Esophagus squamous epithelium (tissue), 5 donors: ENCODE measurements at regions not wholly inside any gene's neighbourhood (a gene's known extent, or its start where the extent isn't known, plus 50 kb on each side); places are given as distances from the start of the nearest gene placed in this dataset.

Experiments used
- DNase-seq: peaks from one replicate; lab custom pipeline; 2025; lab: John Stamatoyannopoulos, UW
- H3K27ac ChIP-seq, 4 donors: fragments of 200-600 bp; sonication (generic); one replicate each; pipeline ENCODE4 v1.5.1; 2016 to 2019; ENCODE audit warnings: mild to moderate bottlenecking in 1 of 4
- H3K27me3 ChIP-seq, 4 donors: fragments of 200-600 bp; sonication (generic); 1 replicate in 3 of 4; 2 replicates in 1 of 4; pipeline versions ENCODE4 v1.5.1 to v1.6.0; 2017 to 2021; ENCODE audit warnings: antibody characterized with exemption in 1 of 4
- H3K36me3 ChIP-seq, 3 donors: fragments of 200-600 bp; sonication (generic); one replicate each; pipeline ENCODE4 v1.5.1; 2016 to 2019
- H3K4me1 ChIP-seq, 3 donors: fragments of 200-600 bp; sonication (generic); one replicate each; pipeline ENCODE4 v1.5.1; 2017 to 2019
- H3K4me3 ChIP-seq, 4 donors: fragments of 200-600 bp; sonication (generic); 1 replicate in 3 of 4; 2 replicates in 1 of 4; pipeline ENCODE4 v1.5.1; 2016 to 2019; ENCODE audit warnings: mild to moderate bottlenecking in 2 of 4, moderate library complexity in 1 of 4
- H3K9me3 ChIP-seq, 3 donors: fragments of 200-600 bp; sonication (generic); one replicate each; pipeline ENCODE4 v1.5.1; 2016 to 2019
- CTCF ChIP-seq, 6 experiments: fragments of 450-650 bp in 4 of 6; fragments of 200-600 bp in 2 of 6; sonication (generic) in 2 of 6; IDR thresholded peaks; one replicate each; pipeline ENCODE4 v1.5.1; 2016 to 2019; ENCODE audit warnings: antibody characterized with exemption in 6 of 6, mild to moderate bottlenecking in 4 of 6, moderate library complexity in 4 of 6
- POLR2A ChIP-seq, 4 donors: fragments of 450-650 bp; IDR thresholded peaks; one replicate each; pipeline ENCODE4 v1.6.1; 2017; ENCODE audit warnings: antibody characterized with exemption in 4 of 4, mild to moderate bottlenecking in 4 of 4, moderate library complexity in 3 of 4
- WGBS, 2 donors: methylation state at CpG; one replicate each; pipeline ENCODE4 v1.1.5; 2018; 5-methylcytosine and 5-hydroxymethylcytosine counted together
- intact Hi-C: fragments of 100-400 bp; cut with DNase I; formaldehyde crosslinking; loops from one replicate; pipeline ENCODE4 v1.15.0; 2022
- donor health status: DM: yes; HTN: yes; CAD: no.

DNA sequence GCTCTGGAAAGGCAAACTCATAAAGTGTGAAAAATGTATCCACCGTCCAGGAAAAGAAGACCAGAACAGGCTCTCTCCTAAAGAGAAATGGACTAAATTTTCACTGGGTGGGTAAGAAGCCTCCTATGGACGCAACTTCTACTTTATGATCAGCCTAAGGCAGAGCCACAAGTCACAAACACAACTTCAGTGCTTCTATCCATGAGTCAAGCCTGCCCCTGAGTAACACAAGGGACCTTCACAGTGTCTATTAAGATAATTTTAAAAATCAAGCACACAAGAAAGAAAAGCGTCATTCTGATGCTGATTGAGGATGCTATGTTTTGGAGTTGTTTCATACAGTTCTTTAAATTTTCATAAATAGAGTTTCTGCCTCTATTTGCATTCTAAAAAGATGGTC lies 601.7 kb upstream of the ARID1B start:
- H3K27ac ChIP-seq, result peak overlapping the region in 1 of 4 donors; percentile 27
- intact Hi-C loops, result no loop called here
- TF ChIP-seq CTCF (IDR thresholded peaks at IDR 0.05) (no peak), POLR2A (IDR thresholded peaks at IDR 0.05) (no peak)
- H3K36me3 ChIP-seq, result no peaks in the 10 kb centered on the region
- no peak for DNase-seq
- no peak overlapping the region for H3K4me3 ChIP-seq
- WGBS, 2 donors, result 83 to 90% methylated on average over 2 of the region's 3 CpGs
- peaks cover 0 to 9% (median 0%) of the 10 kb centered on the region in 3 donors for H3K4me1 ChIP-seq
- H3K9me3 ChIP-seq, result no peaks in the 10 kb centered on the region
- H3K27me3 ChIP-seq, result no peaks in the 10 kb centered on the region

DNA sequence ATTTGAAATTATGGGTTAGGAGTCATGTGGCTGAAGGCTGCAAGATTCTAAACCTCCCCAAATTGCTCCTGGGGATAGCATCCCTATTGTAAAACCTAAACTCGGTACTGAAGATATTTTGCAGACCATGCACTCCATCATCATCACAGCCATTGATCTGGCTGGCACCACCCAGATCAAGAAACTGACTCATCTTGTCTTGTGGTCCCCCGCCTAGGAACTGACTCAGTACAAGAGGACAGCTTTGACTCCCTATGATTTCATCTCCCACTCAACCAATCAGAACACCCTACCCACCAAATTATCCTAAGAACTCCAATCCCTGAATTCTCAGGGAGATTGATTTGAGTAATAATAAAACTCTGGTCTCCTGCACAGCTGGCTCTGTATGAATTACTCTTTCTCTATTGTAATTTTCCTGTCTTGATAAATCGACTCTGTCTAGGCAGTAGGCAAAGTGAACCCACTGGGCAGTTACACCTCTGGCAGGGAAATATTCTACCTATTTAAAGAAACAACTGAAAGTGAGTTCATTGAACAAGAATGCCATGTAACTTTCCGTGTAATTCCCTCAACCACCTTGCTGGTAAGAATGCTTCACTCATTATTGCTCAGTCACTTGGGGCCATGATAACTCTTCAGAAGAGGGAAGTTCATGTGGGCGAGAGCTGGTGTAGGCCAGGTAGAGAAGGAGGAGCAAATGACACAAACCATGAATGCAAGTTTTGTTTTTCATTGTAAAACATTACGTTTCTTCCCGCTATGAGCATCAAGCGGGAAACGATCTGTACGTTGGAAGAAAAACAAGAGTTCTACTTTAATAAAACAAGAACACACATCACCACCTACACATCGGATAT lies 602.9 kb upstream of the ARID1B start:
- Histone ChIP-seq H3K9me3 (no peaks in the 10 kb centered on the region), H3K36me3 (no peaks in the 10 kb centered on the region), H3K4me3 (no peak overlapping the region), H3K4me1 (peaks cover 0 to 9% (median 0%) of the 10 kb centered on the region in 3 donors), H3K27ac (no peak overlapping the region), H3K27me3 (no peaks in the 10 kb centered on the region)
- intact Hi-C loops, result no loop called here
- WGBS, 2 donors, result 70 to 71% methylated on average over 11 of the region's 11 CpGs
- TF ChIP-seq POLR2A (IDR thresholded peaks at IDR 0.05), result no peak
- no peak for TF ChIP-seq CTCF (IDR thresholded peaks at IDR 0.05)
- DNase-seq, result no peak

GRCh38 chr6:156169371-156169770 lies 607.8 kb upstream of the ARID1B start:
- H3K27me3 ChIP-seq, result no peaks in the 10 kb centered on the region
- H3K9me3 ChIP-seq, result no peaks in the 10 kb centered on the region
- WGBS, 2 donors, result 40 to 45% methylated on average over 1 of the region's 1 CpG
- peaks cover 8 to 40% (median 13%) of the 10 kb centered on the region in 3 donors for H3K4me1 ChIP-seq
- intact Hi-C loops, result no loop called here
- no peak overlapping the region for H3K4me3 ChIP-seq
- TF ChIP-seq CTCF (IDR thresholded peaks at IDR 0.05) (no peak), POLR2A (IDR thresholded peaks at IDR 0.05) (no peak)
- DNase-seq, result no peak
- no peak overlapping the region for H3K27ac ChIP-seq
- no peaks in the 10 kb centered on the region for H3K36me3 ChIP-seq

DNA sequence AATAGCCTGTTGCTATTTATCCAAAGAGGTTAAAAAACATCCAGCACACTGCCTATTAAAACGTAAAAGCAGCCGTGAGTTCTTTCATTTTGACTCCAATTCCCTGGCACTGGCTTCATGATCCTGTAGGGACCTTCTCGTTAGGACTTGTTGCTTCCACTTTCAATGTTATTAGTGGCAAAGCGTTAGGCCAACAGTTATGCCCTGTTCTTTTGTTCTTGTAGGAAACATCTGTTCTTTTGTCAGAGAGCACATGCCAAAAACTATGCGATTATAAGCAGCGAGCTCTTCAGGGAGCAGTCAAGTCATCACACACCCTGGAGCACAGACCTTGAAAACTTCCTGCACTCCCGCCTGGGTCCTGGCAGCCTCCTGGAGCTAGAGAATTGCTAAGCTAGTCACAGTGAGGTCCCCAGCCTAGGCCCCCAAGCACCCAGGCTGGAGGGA lies 609.5 kb upstream of the ARID1B start:
- WGBS, 2 donors, result 5 to 12% methylated on average over 6 to 7 of the region's 7 CpGs
- no peak for TF ChIP-seq CTCF (IDR thresholded peaks at IDR 0.05)
- no peak for TF ChIP-seq POLR2A (IDR thresholded peaks at IDR 0.05)
- intact Hi-C loops, result no loop called here
- Histone ChIP-seq H3K36me3 (no peaks in the 10 kb centered on the region), H3K27me3 (no peaks in the 10 kb centered on the region), H3K4me3 (peak overlapping the region in 3 of 4 donors; percentile 27 to 54 (median 36)), H3K9me3 (no peaks in the 10 kb centered on the region), H3K27ac (peak overlapping the region; percentile 54 to 83 (median 70)), H3K4me1 (peaks cover 10 to 44% (median 13%) of the 10 kb centered on the region in 3 donors)
- DNase-seq, result no peak

GRCh38 chr6:156167016-156167624 lies 610.1 kb upstream of the ARID1B start:
- WGBS, 2 donors, result 4 to 18% methylated on average over 7 of the region's 7 CpGs
- TF ChIP-seq POLR2A (IDR thresholded peaks at IDR 0.05), result no peak
- TF ChIP-seq CTCF (IDR thresholded peaks at IDR 0.05), result no peak
- Histone ChIP-seq H3K27ac (peak overlapping the region; percentile 54 to 83 (median 70)), H3K9me3 (no peaks in the 10 kb centered on the region), H3K4me3 (peak overlapping the region in 3 of 4 donors; percentile 27 to 54 (median 36)), H3K27me3 (no peaks in the 10 kb centered on the region), H3K36me3 (no peaks in the 10 kb centered on the region), H3K4me1 (peaks cover 10 to 44% (median 13%) of the 10 kb centered on the region in 3 donors)
- no peak for DNase-seq
- intact Hi-C loops, result no loop called here
